Activated CD4-positive, alpha-beta T cell treated with anti-CD3 and anti-CD28 coated beads, Interleukin-2, amount 50 U/mL, for 4 hours (primary cell): ENCODE measurements at regions not wholly inside any gene's neighbourhood (a gene's known extent, or its start where the extent isn't known, plus 50 kb on each side); places are given as distances from the start of the nearest gene placed in this dataset.
"Not testable (repeated sequence)": the region's sequence is repeated elsewhere in the genome, so short reads cannot be mapped to it uniquely, and the experiment has no call there.

Experiments
- DNase-seq, 2 experiments: peaks; one replicate each; pipeline ENCODE4 v3.0.0-alpha.2; 2020

DNA sequence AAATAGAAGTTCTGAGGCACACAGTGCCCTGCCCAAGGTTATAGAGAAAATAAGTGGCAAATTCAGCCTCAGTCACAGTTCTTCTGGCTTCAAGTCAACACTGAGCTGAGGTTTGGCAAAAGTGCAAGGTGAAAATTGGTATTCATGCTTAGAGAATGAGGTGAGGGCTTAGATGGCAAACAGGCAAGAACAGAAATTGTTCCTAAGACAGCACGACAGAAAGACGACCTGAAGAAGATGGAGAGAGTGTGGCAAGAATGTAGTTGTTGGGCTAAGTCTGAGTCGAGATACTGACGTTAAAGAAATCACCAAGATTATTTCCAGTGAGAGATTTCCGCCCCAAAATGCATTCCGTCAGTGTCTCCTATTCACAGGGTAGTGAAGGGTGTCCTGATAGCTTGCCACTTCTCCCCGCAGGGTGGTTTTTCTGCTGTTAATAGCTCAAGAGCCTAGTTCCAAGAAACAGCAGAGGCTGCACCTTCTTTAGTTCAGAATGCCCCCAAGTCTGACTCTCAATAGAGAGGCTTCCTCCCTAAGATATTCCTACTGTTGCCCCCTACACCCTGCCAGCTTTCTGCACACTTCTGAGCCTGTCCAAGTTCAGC is 260.8 kb upstream of the AMIGO2 start:
- DNase-seq, result no peak

DNA sequence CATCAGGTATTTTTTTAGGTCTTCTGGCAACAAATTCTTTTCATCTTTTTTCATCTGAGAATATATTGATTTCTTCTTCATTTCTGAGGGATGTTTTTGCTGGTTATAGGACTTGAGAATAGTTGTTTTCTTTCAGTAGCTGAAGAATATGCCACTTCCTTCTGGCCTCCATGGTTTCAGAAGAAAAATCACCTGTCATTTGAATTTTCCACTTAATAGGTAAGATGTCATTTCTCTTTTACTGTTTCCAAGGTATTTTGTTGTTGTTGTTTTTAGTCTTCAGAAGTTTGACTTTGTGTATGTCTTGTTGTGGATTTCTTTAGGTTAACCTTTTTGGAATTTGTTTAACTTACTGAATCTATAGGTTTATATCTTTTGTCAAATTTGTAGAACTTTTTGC is 257.8 kb upstream of the AMIGO2 start:
- DNase-seq, result no peak

DNA sequence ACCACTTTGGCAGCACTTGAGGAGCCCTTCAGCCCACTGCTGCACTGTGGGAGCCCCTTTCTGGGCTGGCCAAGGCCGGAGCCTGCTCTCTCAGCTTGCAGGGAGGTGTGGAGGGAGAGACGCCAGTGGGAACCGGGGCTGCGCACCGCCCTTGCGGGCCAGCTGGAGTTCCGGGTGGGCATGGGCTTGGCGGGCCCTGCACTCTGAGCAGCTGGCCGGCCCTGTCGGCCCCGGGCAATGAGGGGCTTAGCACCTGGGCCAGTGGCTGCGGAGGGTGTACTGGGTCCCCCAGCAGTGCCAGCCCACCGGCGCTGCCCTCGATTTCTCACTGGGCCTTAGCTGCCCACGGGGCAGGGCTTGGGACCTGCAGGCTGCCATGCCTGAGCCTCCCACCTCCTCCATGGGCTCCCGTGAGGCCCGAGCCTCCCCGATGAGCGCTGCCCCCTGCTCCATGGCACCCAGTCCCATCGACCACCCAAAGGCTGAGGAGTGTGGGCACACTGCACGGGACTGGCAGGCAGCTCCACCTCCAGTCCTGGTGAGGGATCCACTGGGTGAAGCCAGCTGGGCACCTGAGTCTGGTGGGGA is 253.6 kb upstream of the AMIGO2 start:
- DNase-seq, result not testable (repeated sequence)

- DNase-seq, result no peak
Measured at GRCh38 chr12:47328831-47329545, 249.2 kb upstream of the AMIGO2 start.

DNA sequence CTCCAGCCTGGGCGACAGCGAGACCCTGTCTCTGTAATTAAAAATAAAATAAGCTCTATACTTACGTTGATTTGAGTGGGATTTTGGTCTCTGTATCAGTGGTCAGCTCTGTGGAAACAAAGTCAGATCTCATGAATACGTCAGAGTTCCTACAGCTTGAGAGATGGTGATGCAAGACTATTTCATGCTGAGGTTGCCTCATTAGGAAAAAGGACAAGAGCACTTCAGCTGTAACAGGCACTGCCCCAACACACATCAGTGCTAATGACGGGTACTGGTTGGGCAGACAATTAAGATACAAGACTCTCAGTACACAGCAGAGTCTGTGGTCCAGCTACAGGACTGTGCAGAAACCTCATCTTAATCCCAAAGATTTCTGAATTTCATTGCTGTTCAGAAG is 246.4 kb upstream of the AMIGO2 start:
- DNase-seq, result no peak

DNA sequence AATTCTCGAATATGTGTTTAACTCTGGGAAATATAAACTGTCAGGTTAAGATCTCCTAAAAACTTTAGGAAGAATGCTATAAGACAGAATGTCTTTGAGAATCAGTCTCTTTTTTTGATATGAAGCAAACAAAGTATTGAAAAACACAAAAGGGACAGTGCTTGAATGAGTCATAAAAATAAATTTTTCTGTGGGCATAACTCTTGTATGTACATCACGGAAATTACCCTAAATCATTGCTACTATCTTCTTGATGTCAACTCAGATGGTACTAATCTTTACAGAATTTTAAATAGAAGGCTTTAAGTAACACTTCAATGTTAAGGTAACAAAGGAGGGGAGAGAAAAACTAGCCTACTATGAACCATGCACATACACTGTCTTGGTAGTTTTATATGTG is 244.0 kb upstream of the AMIGO2 start:
- no peak for DNase-seq

- DNase-seq, result no peak
Measured at GRCh38 chr12:47321436-47321835, 241.7 kb upstream of the AMIGO2 start.

- DNase-seq, result no peak
Measured at GRCh38 chr12:47319746-47320145, 240.0 kb upstream of the AMIGO2 start.

- no peak for DNase-seq
Measured at GRCh38 chr12:47318963-47319362, 239.2 kb upstream of the AMIGO2 start.

DNA sequence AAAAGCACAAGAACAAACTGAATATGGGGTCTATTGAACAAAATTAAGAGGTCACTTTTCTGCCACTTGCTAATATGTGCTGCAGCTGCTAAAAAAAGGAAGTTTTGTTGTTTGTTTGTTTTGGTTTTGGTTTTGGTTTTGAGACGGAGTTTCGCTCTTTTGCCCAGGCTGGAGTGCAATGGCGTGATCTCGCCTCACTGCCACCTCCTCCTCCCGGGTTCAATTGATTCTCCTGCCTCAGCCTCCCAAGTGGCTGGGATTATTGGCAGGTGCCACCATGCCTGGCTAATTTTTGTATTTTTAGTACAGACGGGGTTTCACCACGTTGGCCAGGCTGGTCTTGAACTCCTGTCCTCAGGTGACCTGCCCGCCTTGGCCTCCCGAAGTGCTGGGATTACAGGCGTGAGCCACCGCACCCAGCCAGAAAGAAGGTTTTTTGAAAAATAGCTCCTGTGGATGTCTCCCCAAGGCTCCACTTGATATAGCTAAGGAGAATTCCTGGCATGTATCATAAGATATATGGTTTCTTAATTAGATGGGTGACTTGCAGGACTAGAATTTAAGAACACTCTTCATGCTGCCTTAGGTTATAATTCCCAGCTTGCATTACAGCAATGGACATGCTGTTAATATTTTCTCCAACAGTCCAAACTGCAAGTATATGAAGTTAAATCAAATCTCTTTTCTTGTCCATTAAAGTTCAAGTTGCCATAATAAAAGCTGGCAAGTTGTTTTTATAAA is 237.6 kb upstream of the AMIGO2 start:
- DNase-seq, result no peak

DNA sequence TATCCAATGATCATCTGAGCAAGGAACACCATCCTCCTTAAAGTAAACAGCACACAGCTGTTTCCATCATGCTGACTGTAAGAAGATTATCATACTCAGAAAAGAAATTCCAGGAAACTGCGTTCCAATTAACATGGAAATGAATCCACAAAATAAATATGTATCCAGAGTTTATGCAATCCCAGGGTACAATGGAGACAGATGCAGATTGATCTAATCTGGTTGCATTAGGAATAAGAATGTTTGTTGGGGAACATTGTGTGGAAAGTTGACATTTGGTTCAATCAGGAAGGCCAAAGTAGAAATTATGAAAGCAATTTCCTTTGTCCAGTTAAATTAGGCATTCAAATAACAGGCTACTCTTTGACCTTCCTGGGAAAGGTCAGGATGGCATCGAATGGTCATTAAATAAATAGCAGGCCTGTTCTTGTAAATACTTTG is 236.9 kb upstream of the AMIGO2 start:
- DNase-seq, result no peak

DNA sequence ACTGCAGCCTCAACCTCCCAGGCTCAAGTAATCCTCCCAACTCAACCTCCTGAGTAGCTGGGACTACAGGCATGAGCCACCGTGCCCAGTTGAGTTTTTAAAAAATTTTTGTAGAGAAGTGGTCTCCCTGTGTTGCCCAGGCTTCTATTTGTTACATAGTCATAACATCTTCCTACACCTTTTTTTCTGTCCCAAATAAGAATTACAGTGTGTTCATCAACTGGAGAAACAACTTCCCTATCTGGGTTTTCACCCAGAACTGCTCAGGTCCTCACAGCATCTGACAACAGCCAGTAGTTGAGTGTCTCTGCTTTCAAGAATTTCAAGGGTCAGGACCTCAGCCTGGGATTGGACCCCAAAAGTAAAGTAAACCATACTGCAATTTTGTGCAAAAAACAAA is 235.2 kb upstream of the AMIGO2 start:
- DNase-seq, result no peak

DNA sequence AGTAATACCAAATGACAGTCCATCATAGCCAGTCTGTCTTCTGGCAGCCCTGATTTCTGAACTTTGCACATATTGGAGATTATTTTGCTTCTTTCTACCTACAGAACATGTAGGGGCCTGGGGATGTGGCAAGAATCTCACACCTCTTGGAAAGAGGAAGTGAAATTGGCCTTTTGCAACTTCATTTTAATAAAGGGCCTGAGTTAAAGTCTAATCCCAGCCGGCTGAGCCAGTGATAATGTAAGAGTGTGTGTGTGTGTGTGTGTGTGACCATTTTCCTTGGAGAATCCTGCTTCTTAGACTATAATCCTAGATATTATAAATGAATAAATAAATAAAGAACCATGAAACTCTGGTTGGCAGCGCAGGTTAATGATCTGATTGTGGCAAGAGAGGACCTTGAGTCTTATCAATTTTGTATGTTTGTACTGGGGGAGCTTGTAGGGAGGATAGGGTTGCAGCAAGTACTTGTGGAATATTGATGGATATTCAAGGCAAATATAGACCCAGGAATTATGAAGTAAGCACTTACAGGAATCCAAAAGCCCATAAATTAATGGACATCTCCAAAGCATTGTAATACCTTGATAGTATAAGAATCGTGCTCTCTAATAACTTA is 233.2 kb upstream of the AMIGO2 start:
- DNase-seq, result no peak

DNA sequence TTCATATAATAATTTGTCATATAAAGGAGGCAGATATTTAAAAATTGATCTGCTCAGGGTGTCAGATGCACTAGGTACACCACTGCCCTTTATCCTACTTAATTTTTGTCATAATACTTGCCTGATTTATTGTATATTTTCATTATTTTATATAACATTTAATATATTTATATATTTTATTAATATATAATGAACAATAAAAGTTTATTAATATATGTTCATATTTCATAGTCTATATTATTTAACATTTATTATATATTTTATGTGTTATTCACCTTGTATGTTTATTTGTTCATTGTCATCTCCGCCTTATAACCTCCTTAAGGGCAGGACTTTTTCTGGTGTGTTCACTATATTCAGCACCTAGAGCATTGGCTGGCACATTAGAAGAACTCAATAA is 232.4 kb upstream of the AMIGO2 start:
- no peak for DNase-seq

DNA sequence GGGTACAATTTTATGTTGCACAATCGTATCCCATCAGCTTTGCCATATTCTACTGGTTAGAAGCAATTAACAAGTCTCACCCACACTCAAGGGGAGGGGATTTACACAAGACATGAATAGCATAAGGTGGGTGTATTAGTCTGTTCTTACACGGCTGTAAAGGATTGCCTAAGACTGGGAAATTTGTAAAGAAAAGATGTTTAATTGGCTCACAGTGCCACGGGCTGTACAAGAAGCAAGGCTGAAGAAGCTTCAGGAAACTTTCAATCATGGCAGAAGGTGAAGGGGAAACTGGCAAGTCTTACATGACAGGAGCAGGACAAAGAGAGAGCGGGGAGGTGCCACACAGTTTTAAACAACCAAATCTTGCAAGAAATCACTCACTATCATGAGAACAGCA is 231.8 kb upstream of the AMIGO2 start:
- DNase-seq, result no peak

GRCh38 chr12:47311010-47311409 is 231.3 kb upstream of the AMIGO2 start:
- DNase-seq, result no peak

GRCh38 chr12:47308672-47309071 is 228.9 kb upstream of the AMIGO2 start:
- no peak for DNase-seq

DNA sequence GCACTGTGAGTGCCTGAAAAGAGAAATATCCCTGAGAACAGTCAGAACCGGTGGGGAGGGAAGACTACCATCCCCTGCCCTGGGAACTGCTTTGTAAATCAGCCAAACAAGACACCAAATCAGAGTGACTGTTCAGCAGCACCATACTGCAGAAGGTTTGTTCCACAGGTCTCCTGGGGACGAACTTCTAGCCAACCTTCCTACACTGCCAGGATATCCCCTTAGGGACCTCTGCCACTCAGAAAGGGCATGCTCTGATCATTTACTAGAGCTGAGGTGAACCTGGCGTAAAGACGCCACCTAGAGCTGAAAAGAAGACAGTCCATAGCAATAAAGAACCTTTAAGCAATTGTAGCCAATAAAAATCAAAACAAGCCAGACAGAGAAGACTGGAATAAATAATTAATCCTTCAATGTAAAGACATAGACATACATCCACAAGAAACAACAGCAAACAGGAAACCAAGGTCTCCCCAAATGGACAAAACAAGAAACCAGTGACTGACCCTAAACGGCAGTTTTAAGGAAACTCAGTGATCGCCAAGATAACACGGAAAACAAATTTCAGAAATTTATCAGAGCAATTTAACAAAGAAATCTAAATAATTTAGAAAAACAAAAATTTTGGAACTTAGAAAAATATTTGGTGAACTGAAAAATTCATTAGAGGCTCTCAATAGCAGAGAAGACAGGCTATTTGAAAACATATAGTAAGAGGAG is 228.1 kb upstream of the AMIGO2 start:
- DNase-seq, result peak; percentile 44 to 55

GRCh38 chr12:47306773-47307679 is 227.3 kb upstream of the AMIGO2 start:
- peak; percentile 71 to 72 for DNase-seq

- no peak for DNase-seq
Measured at GRCh38 chr12:47306130-47306529, 226.4 kb upstream of the AMIGO2 start.

GRCh38 chr12:47305464-47305863 is 225.7 kb upstream of the AMIGO2 start:
- DNase-seq, result no peak
